Hematopoietic multipotent progenitor cell (in vitro differentiated cells): ENCODE measurements at regions not wholly inside any gene's neighbourhood (a gene's known extent, or its start where the extent isn't known, plus 50 kb on each side); places are given as distances from the start of the nearest gene placed in this dataset. TPM values are rescaled to one million over a fixed set of nuclear protein-coding genes. Genes with fewer than 3 reads are reported as not detected.

Source experiments
- DNase-seq, 3 donors: peaks; one replicate each; pipeline ENCODE4 v3.0.0-alpha.2; 2011 to 2015; ENCODE audit warnings: low read depth in 2 of 3, low spot score in 2 of 3
- small RNA-seq: library from RNA; depleted of rRNA; stranded (forward); fragments of <200 nt; gene quantifications from one replicate; pipeline ENCODE3, GENCODE V24; 2012

- DNase-seq = no peak
These were observed 54.8 kb upstream of the ZC3H15 start for GRCh38 chr2:186431306-186431705.

GRCh38 chr2:186433040-186433439 lies 53.0 kb upstream of the ZC3H15 start:
- no peak for DNase-seq

GRCh38 chr2:186433777-186434432 lies 52.2 kb upstream of the ZC3H15 start:
- DNase-seq = no peak

Small RNA genes in the stretch of these regions (small RNA-seq; reads per million reads assigned to genes)
- not detected for gene AC104058.1
